ENCODE measurements at regions not wholly inside any gene's neighbourhood (a gene's known extent, or its start where the extent isn't known, plus 50 kb on each side); places are given as distances from the start of the nearest gene placed in this dataset.

DNA sequence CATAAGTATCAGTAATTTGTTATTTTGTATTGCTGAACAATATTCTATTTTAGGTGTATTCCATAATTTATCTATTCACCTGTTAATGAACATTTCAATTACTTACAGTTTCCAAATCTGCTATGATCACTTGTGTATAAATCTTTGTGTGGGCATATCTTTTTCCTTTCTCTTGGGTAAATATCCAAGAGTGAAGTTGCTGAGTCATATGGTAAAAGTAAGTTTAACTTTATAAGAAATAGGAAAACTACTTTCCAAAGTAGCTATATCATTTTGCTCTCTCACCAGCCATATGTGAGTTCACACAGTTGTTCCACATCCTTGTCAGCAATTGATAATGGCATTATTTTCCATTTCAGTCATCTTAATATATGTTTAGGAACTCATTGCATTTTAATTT lies 66.6 kb upstream of the KITLG start:
- Mint-ChIP-seq H3K27me3 (no peaks in the 10 kb centered on the region), H3K36me3 (ENCODE audit: low read depth) (no peaks in the 10 kb centered on the region), H3K9me3 (no peaks in the 10 kb centered on the region), H3K27ac (no peak overlapping the region), H3K4me1 (ENCODE audit: low read depth) (no peaks in the 10 kb centered on the region), H3K4me3 (no peak overlapping the region)
- no peak for DNase-seq

DNA sequence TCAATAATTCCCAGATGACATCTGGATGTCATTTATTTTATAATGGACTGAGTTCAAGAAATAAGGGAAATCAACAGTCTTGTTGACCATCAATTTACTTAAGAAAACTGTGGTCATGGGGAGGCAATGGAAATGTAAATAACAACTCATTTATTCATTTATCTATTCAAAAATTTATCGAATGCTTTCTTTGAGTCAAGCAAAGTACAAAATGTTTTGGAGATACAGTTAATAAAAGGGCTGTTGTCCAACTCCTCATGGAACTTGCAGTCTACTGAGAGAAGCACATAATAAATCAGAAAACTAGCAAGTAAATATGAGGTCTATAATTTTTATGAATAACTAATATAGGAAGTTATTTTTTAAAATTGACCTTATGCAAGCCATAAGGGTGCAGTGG lies 65.5 kb upstream of the KITLG start:
- Mint-ChIP-seq H3K27me3 (no peaks in the 10 kb centered on the region), H3K4me1 (ENCODE audit: low read depth) (no peaks in the 10 kb centered on the region), H3K4me3 (no peak overlapping the region), H3K27ac (no peak overlapping the region), H3K9me3 (no peaks in the 10 kb centered on the region), H3K36me3 (ENCODE audit: low read depth) (no peaks in the 10 kb centered on the region)
- DNase-seq: no peak

DNA sequence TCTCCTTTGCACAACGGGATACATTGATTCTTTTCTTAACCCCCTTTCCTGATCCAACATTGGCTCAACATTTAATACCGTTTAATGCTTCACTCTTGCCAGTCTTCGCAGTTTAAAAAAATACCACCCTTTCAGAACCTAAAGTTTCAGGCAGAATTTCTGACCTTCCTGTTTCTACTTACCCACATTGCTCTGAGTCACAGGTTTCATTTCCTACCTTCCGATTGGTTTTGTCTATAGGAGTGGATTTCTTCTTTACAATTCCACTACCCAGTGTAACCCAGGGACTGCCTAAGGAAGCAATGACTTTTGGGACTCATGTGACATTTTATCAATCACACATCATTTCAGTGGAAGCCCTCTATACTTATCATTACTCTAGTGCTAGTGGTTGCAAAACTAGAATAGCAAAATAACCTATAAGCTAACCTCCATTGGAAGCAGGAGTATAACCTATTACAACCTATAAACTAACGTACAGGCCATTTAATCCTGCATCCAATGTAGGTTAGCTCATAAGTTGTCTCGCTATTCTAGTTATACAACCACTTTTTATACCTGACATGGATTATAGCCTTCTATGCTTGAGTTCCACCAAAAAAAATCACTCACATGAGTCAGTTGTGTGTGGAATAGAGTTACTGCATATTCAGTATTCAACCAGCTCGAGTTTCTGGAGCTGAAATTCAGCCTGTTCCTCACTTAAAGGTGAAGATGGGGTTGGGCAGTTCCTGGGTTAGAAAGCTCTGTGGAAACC lies 64.9 kb upstream of the KITLG start:
- no peaks in the 10 kb centered on the region for H3K4me1 Mint-ChIP-seq (ENCODE audit: low read depth)

DNA sequence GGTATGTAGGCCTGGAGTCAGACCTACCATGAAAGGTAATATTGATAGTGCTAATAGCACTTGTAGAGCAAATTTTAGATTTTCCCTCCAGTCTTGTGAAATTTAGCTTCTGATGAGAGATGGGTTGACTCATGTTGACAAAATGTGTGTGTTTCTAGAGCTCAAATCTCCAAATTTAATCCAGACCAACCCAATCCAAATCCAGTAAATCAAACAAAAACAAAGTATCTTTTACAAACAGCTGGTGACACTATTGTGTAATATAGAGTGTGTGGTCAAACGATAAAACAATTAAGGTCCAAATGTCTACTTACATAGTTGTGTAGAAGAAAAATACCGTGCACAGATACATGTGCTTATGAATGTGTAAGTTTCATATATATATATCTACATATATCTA lies 63.4 kb upstream of the KITLG start:
- no peaks in the 10 kb centered on the region for H3K9me3 Mint-ChIP-seq
- no peak overlapping the region for H3K4me3 Mint-ChIP-seq
- H3K27me3 Mint-ChIP-seq: no peaks in the 10 kb centered on the region
- H3K27ac Mint-ChIP-seq: no peak overlapping the region
- H3K4me1 Mint-ChIP-seq (ENCODE audit: low read depth): no peaks in the 10 kb centered on the region
- DNase-seq: no peak
- H3K36me3 Mint-ChIP-seq (ENCODE audit: low read depth): no peaks in the 10 kb centered on the region

More for the DNA sequence above, 64.9 kb upstream of the KITLG start:
- H3K36me3 Mint-ChIP-seq (ENCODE audit: low read depth): no peaks in the 10 kb centered on the region
- no peaks in the 10 kb centered on the region for H3K9me3 Mint-ChIP-seq
- H3K4me3 Mint-ChIP-seq: no peak overlapping the region
- DNase-seq: no peak
- H3K27ac Mint-ChIP-seq: no peak overlapping the region
- H3K27me3 Mint-ChIP-seq: no peaks in the 10 kb centered on the region

DNA sequence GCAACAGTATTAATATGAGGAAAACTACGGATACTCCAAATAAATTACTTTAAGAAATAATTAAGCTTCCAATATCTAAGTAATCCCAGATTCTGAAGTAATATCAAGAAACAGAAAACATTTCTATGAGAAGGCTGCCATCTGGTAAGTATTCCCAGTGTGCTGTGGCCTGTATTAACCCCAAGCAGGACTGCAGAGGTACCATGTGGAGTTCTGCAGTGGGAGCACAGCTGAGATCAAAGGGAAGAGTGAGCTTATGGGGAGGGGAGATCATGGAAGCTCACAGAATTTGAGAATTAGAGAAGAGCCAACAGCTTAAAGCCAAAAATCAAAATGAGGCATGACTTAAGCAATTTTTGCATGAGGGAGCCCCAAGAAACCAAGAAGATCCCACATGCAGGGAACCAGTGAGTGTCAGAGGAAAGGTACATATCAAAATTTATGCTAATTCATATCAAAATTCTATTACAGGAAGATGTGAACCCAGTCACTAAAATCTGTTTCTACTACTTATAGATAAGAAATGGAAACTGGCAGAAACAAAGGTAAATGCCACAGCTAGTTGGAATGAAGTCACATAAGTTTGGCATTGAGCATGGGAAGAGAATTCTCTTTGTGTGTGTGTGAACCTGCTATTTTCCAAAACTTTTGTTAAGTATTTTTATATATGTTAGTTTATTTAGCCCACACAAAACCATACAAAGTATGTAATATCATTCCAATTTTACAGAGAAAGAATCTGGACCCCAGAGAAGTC lies 62.6 kb upstream of the KITLG start:
- DNase-seq: no peak
- H3K4me1 Mint-ChIP-seq (ENCODE audit: low read depth): no peaks in the 10 kb centered on the region
- no peak overlapping the region for H3K4me3 Mint-ChIP-seq
- no peaks in the 10 kb centered on the region for H3K27me3 Mint-ChIP-seq
- H3K27ac Mint-ChIP-seq: no peak overlapping the region
- H3K36me3 Mint-ChIP-seq (ENCODE audit: low read depth): no peaks in the 10 kb centered on the region
- no peaks in the 10 kb centered on the region for H3K9me3 Mint-ChIP-seq

DNA sequence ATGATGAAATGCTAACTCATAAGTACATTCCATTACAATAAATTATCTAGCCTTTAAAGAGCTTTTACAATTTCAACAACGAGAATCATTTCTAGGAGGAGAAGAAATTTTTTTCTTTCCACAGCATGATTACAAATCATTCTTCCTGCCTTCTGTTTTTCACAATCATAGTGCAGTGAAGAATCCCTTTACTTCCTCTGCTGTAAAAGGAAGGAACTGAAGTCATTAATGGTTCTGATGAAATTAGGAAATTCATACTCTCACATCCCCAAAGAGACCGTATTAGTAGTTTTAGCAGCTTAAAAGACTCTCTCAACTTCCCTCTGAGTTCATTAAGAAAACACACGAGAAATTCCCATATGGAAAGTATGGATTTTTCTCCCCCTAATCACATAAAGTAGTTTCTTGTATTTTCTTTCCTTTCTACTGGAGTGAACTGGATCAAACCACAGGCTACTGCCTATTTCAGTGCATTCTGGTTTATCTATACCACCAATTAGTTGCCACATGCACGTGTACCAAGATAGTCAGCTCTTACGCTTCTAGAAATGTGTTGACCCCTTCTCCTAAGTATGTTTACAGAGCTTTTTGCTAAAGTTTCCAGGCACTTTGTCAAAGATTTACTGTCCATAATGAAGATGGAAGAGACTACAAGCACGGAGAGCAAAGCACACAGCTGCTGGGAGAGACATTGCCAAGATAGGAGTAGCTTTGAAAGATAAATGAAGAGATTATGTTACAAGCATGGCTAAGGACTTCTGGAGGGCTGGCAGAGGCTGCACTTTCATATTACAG lies 58.9 kb upstream of the KITLG start:
- Mint-ChIP-seq H3K27me3 (no peaks in the 10 kb centered on the region), H3K4me1 (ENCODE audit: low read depth) (no peaks in the 10 kb centered on the region), H3K4me3 (no peak overlapping the region), H3K36me3 (ENCODE audit: low read depth) (no peaks in the 10 kb centered on the region), H3K27ac (no peak overlapping the region), H3K9me3 (no peaks in the 10 kb centered on the region)
- DNase-seq: no peak

DNA sequence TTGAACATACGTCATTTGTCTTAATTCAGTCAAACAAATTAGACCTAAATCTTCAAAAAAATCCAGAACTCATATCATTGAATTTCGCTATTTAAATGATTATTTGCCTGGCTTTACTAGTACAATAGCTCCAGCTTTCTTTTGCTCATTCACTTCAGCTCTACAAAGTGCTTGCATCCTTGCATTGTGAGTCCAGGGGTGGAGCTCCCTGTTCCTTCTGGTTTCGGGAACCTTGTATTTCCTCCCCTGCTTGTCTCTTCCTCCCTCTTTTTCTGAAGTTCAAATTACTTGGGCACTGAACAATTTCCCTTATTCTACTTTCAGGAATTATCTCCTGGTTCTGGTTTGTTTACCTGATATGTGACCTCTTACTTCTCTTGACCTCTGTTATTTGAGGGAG lies 58.1 kb upstream of the KITLG start:
- Mint-ChIP-seq H3K9me3 (no peaks in the 10 kb centered on the region), H3K4me3 (no peak overlapping the region), H3K27me3 (no peaks in the 10 kb centered on the region), H3K36me3 (ENCODE audit: low read depth) (no peaks in the 10 kb centered on the region), H3K4me1 (ENCODE audit: low read depth) (no peaks in the 10 kb centered on the region), H3K27ac (no peak overlapping the region)
- DNase-seq: no peak

DNA sequence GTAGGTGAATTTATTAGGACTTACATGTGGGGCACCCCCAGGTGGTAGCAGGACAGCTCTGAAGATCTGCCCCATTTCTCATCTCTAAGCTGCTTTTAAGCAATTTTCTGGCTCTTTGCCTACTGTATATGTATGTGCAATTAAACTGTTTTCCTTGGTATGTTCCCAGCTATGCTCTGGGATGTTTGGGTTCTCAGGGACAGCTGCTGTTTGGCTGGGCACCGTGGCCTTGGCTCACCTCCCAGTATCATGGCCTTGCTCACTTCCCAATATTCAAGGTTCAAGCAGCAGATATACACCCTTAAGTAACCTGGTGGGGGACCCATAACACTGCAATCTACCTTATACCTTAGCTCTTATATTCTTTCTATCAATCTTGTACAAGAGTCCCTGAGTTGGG lies 53.7 kb upstream of the KITLG start:
- Mint-ChIP-seq H3K27me3 (no peaks in the 10 kb centered on the region), H3K4me1 (ENCODE audit: low read depth) (no peaks in the 10 kb centered on the region), H3K36me3 (ENCODE audit: low read depth) (no peaks in the 10 kb centered on the region), H3K27ac (no peak overlapping the region), H3K4me3 (no peak overlapping the region), H3K9me3 (no peaks in the 10 kb centered on the region)
- DNase-seq: no peak

DNA sequence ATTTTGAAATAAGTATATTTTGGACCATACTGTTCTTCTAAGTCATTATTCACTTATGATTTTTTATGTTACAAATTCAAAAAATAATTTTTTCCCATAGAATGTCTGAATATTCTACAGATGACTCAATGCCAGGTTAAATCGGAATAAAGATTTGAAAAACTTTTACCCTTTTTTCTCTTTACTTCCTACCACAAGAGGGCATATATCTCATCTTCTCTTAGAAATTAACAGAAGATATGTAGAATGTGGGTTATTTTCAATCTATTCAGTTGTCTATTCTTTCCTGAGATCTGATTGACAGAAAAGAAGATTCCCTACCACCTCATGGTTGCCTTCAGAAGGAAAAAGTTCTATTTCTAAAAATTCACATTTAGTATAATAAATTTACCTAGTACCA lies 53.0 kb upstream of the KITLG start:
- no peak for DNase-seq
- no peak overlapping the region for H3K4me3 Mint-ChIP-seq
- H3K27ac Mint-ChIP-seq: no peak overlapping the region
- H3K9me3 Mint-ChIP-seq: no peaks in the 10 kb centered on the region
- H3K4me1 Mint-ChIP-seq (ENCODE audit: low read depth): no peaks in the 10 kb centered on the region
- H3K36me3 Mint-ChIP-seq (ENCODE audit: low read depth): no peaks in the 10 kb centered on the region
- H3K27me3 Mint-ChIP-seq: no peaks in the 10 kb centered on the region

DNA sequence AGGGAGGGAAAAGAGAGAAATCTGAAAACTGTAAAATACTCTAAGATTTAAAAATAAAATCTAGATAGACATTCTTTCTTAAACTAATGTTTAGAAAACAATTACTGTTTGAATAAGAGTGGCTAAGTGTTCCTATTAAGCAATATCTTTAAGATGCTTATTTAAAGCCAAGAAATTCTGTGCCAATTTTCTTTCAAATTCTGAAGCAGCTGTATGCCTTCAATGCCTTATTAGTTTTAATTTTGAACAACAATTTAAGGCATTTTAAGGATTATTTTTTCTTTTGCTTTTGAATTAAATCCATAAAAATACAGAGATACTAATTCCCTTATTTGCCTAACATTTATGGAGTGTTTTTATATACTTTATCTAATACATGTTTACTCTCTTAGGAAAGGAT lies 50.3 kb upstream of the KITLG start:
- no peak for DNase-seq
- H3K27ac Mint-ChIP-seq: no peak overlapping the region
- no peaks in the 10 kb centered on the region for H3K36me3 Mint-ChIP-seq (ENCODE audit: low read depth)
- no peak overlapping the region for H3K4me3 Mint-ChIP-seq
- no peaks in the 10 kb centered on the region for H3K9me3 Mint-ChIP-seq
- no peaks in the 10 kb centered on the region for H3K27me3 Mint-ChIP-seq
- H3K4me1 Mint-ChIP-seq (ENCODE audit: low read depth): no peaks in the 10 kb centered on the region
